ENCODE measurements at regions not wholly inside any gene's neighbourhood (a gene's known extent, or its start where the extent isn't known, plus 50 kb on each side); places are given as distances from the start of the nearest gene placed in this dataset.
"Not testable (repeated sequence)": the region's sequence is repeated elsewhere in the genome, so short reads cannot be mapped to it uniquely, and the experiment has no call there.

DNA sequence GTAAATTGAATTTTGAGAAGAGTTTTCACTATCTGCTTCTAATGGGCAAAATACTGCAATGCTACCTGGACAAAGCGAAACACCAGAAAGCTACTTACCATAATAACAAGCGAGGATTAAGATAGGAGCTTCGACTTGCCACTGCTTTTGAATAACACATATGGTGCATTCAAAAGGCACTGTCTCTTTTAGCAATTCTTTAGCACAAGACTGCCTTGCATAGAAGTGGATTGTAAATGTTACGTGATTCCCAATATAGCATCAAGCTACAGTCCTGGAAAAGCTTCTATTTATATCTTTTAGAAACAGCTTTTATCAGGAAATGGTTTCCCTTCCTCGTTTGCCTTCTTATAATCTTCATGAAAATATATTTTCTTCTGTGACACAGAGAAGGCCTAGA lies 258.7 kb upstream of the PDE3A start:
- no peaks in the 10 kb centered on the region for H3K4me1 Mint-ChIP-seq
- no peak overlapping the region for H3K27ac Mint-ChIP-seq
- no peak for ATAC-seq
- H3K9me3 Mint-ChIP-seq = no peaks in the 10 kb centered on the region
- H3K27me3 Mint-ChIP-seq = no peaks in the 10 kb centered on the region
- H3K36me3 Mint-ChIP-seq (ENCODE audit: low read depth) = peaks cover 1% of the 10 kb centered on the region
- DNase-seq = no peak
- H3K4me3 Mint-ChIP-seq = no peak overlapping the region

DNA sequence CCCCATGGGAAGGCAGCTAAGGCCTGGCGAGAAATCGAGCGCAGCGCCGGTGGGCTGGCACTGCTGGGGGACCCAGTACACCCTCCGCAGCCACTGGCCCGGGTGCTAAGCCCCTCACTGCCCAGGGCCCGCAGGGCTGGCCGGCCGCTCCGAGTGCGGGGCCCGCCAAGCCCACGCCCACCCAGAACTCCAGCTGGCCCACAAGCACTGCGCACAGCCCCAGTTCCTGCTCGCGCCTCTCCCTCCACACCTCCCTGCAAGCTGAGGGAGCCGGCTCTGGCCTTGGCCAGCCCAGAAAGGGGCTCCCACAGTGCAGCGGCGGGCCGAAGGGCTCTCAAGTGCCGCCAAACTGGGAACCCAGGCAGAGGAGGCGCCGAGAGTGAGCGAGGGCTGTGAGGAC lies 253.0 kb upstream of the PDE3A start:
- ATAC-seq; H3K27ac Mint-ChIP-seq; H3K36me3 Mint-ChIP-seq (ENCODE audit: low read depth); H3K4me1 Mint-ChIP-seq; H3K27me3 Mint-ChIP-seq; H3K4me3 Mint-ChIP-seq; DNase-seq; H3K9me3 Mint-ChIP-seq: not testable (repeated sequence)

DNA sequence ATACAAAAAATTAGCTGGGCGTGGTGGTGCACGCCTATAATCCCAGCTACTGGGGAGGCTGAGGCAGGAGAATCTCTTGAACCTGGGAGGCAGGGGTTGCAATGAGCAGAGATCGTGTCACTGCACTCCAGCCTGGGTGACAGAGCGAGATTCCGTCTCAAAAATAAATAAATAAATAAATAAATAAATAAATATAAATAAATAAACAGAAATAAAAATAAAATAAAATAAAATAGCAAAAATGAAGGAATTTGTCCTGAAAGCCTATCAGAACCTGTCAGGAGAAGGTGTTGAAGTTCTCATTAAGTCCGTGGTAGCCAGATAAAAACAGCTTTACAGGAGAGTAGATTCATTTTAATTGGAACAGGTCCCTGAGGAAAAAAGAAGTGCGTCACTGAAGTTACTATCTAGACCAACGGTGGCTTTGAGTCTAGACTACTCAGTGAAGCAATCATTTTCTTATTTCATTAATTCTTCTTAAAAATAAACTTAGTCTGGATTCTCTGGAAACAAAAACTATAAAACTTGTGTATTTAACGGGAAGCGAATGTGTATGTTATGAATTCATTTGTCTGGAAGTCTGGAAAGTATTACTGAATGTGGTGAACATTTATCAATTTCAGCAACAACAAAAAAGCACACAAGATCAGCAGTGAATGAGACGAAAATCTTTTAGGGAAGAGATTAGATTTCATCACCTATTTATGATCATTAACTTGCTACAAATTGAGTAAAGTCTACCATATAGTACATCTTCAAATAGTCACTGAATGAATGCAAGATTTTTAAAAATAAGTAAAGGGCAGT lies 248.5 kb upstream of the PDE3A start:
- Mint-ChIP-seq H3K36me3 (ENCODE audit: low read depth) (no peaks in the 10 kb centered on the region), H3K27me3 (no peaks in the 10 kb centered on the region), H3K9me3 (peaks cover 6% of the 10 kb centered on the region), H3K27ac (no peak overlapping the region), H3K4me3 (no peak overlapping the region), H3K4me1 (no peaks in the 10 kb centered on the region)
- DNase-seq (no peak), ATAC-seq (no peak)

GRCh38 chr12:20120403-20120725 lies 248.0 kb upstream of the PDE3A start:
- Mint-ChIP-seq H3K9me3 (peaks cover 6% of the 10 kb centered on the region), H3K27ac (no peak overlapping the region), H3K36me3 (ENCODE audit: low read depth) (no peaks in the 10 kb centered on the region), H3K27me3 (no peaks in the 10 kb centered on the region), H3K4me1 (no peaks in the 10 kb centered on the region), H3K4me3 (no peak overlapping the region)
- no peak for ATAC-seq
- no peak for DNase-seq

DNA sequence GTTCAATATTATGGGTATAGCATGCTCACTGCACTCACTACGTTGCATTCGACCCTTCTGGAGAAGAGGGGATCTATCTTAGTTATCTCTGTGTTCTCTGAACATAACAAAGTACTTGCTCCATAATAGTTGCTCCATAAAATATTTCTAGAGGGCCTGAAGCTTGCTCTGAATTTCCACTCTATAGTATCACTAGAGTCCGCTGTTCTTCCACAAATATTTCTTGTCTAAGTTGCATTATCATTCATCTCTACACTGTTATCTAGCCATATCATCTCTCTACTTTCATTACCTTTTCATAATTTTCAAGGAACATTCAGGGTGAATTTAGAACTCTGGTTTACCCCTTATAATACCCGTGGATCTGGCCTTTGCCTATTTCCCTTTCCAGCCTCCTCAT lies 246.1 kb upstream of the PDE3A start:
- H3K4me1 Mint-ChIP-seq = no peaks in the 10 kb centered on the region
- no peak overlapping the region for H3K4me3 Mint-ChIP-seq
- H3K9me3 Mint-ChIP-seq = no peaks in the 10 kb centered on the region
- H3K27me3 Mint-ChIP-seq = no peaks in the 10 kb centered on the region
- no peak for DNase-seq
- ATAC-seq = no peak
- H3K36me3 Mint-ChIP-seq (ENCODE audit: low read depth) = no peaks in the 10 kb centered on the region
- no peak overlapping the region for H3K27ac Mint-ChIP-seq

GRCh38 chr12:20123465-20123864 lies 244.9 kb upstream of the PDE3A start:
- DNase-seq = no peak
- H3K4me3 Mint-ChIP-seq = no peak overlapping the region
- no peak overlapping the region for H3K27ac Mint-ChIP-seq
- H3K36me3 Mint-ChIP-seq (ENCODE audit: low read depth) = no peaks in the 10 kb centered on the region
- H3K27me3 Mint-ChIP-seq = no peaks in the 10 kb centered on the region
- no peak for ATAC-seq
- no peaks in the 10 kb centered on the region for H3K4me1 Mint-ChIP-seq
- no peaks in the 10 kb centered on the region for H3K9me3 Mint-ChIP-seq

GRCh38 chr12:20125276-20125798 lies 243.0 kb upstream of the PDE3A start:
- Mint-ChIP-seq H3K27ac (no peak overlapping the region), H3K9me3 (no peaks in the 10 kb centered on the region), H3K27me3 (no peaks in the 10 kb centered on the region), H3K4me1 (no peaks in the 10 kb centered on the region), H3K36me3 (ENCODE audit: low read depth) (no peaks in the 10 kb centered on the region), H3K4me3 (no peak overlapping the region)
- ATAC-seq (no peak), DNase-seq (no peak)

GRCh38 chr12:20126601-20127000 lies 241.7 kb upstream of the PDE3A start:
- no peak for ATAC-seq
- Mint-ChIP-seq H3K4me3 (no peak overlapping the region), H3K36me3 (ENCODE audit: low read depth) (no peaks in the 10 kb centered on the region), H3K27me3 (no peaks in the 10 kb centered on the region), H3K4me1 (no peaks in the 10 kb centered on the region), H3K9me3 (no peaks in the 10 kb centered on the region), H3K27ac (no peak overlapping the region)
- DNase-seq = no peak

DNA sequence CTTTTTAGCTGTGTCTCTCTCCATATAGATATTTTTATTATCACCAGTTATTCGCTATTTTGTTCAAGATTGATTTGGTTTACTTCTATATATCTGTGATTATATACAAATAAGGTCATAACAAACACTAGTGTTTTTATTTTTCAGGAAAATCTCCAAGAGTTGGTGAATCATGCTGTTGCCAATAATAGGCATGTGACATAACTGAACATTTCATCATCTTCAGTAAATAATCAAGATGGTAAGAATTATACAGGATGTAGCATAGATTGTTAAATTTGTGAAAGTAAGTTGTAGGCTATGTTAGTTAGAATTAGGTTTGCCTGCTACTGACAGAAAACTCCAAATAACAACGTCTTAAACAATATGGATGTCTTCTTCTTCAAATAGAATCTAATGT lies 240.9 kb upstream of the PDE3A start:
- Mint-ChIP-seq H3K27ac (no peak overlapping the region), H3K4me3 (no peak overlapping the region), H3K27me3 (no peaks in the 10 kb centered on the region), H3K36me3 (ENCODE audit: low read depth) (no peaks in the 10 kb centered on the region), H3K9me3 (no peaks in the 10 kb centered on the region), H3K4me1 (no peaks in the 10 kb centered on the region)
- ATAC-seq = no peak
- DNase-seq = no peak

DNA sequence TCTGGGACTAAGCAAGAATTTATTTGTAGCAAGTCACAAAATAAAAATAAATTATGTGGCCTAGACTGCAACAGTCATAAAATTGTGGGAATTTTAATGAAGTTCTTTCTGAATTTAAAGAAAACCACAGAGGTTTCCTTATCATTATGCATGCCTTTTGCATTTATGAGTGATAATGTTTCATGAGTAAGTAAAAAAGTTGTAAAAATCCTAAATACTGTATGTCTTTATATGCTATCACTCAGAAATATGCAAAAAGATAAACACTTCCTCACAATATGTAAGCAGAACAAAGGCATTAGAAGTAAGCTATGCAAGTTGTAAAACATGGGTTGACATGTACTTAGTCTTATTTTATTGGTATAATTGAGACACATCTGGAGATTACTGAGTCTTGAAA lies 239.4 kb upstream of the PDE3A start:
- Mint-ChIP-seq H3K4me1 (no peaks in the 10 kb centered on the region), H3K9me3 (no peaks in the 10 kb centered on the region), H3K27me3 (no peaks in the 10 kb centered on the region), H3K27ac (no peak overlapping the region), H3K36me3 (ENCODE audit: low read depth) (no peaks in the 10 kb centered on the region), H3K4me3 (no peak overlapping the region)
- DNase-seq = no peak
- ATAC-seq = no peak

DNA sequence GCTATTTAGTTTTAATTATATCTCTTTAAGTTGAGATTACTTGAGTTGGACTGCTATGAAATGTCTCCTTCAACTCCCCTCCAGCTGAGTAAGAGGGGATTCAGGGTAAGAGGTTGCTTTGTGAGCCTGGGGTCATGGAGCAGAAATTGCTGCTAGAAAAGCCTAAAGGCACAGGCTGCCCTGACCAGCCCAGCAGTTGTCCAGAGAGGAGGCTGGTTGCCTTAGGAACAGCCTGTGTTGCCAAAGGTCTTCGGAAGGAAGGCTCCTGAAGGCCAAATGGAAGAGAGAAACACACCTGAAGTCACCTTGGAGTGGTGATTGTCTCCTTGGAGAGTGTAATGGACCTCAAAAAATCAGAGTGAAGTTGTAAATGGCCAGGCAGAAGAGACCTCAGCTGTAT lies 235.5 kb upstream of the PDE3A start:
- DNase-seq (no peak), ATAC-seq (no peak)
- Mint-ChIP-seq H3K9me3 (no peaks in the 10 kb centered on the region), H3K27ac (no peak overlapping the region), H3K27me3 (no peaks in the 10 kb centered on the region), H3K4me1 (no peaks in the 10 kb centered on the region), H3K4me3 (no peak overlapping the region), H3K36me3 (ENCODE audit: low read depth) (no peaks in the 10 kb centered on the region)

DNA sequence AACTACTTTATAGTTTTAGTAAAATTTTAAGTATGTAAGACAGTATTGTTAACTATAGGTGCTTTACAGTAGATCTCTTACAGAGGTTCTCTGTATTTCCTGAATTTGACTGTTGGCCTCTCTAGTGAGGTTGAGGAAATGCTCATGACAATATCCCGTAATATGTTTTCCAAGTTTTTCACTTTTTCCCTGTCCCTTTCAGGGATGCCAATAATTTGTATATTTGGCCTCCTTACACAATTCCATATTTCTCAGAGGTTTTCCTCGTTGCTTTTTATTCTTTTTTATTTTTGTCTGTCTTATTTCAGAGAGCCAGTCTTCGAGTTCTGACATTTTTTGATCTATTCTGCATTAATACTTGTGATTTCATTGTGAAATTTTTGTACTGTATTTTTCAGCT lies 233.7 kb upstream of the PDE3A start:
- H3K9me3 Mint-ChIP-seq = no peaks in the 10 kb centered on the region
- no peaks in the 10 kb centered on the region for H3K4me1 Mint-ChIP-seq
- H3K27me3 Mint-ChIP-seq = no peaks in the 10 kb centered on the region
- no peak overlapping the region for H3K27ac Mint-ChIP-seq
- no peaks in the 10 kb centered on the region for H3K36me3 Mint-ChIP-seq (ENCODE audit: low read depth)
- no peak overlapping the region for H3K4me3 Mint-ChIP-seq
- ATAC-seq (no peak), DNase-seq (no peak)

DNA sequence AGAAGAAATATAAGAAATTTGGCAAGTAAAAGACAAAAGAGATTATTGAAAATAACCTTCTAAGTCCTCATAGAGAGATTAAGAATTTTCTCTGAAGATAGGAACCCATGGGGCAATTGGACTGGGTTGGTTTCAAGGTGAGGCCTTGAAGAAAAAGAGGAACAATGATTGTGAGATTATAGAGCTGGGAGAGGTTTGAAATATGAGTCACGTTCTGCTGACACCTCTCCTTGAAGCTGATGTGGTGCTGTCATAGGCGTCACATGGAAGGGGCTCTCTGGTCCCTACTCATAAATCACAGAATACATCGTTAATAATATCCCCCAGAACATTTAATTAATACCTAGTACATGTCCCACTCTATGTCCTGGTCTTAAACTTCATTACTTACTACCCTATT lies 227.6 kb upstream of the PDE3A start:
- no peak overlapping the region for H3K27ac Mint-ChIP-seq

DNA sequence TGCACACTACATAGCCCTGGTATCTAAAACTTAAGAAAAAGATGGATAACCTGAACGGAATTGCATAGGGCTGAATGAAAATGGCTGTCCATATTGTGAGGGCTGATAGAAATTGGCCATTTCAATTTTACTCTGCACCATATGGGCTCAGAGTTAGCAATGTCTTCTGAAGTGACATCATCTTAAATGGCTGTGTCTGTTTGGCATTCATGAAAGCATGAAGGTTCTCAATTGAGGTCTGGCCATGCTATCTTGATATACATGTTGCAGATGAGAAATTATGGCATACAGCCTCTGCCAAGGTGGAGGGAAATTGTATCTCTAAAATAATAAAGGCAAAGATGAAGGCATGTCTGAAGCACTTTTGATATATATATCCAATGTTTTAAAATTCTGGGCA lies 226.0 kb upstream of the PDE3A start:
- Mint-ChIP-seq H3K27ac (no peak overlapping the region), H3K36me3 (ENCODE audit: low read depth) (no peaks in the 10 kb centered on the region), H3K4me1 (no peaks in the 10 kb centered on the region), H3K4me3 (no peak overlapping the region), H3K9me3 (no peaks in the 10 kb centered on the region), H3K27me3 (no peaks in the 10 kb centered on the region)
- ATAC-seq (no peak), DNase-seq (no peak)

More for the DNA sequence above, 227.6 kb upstream of the PDE3A start:
- no peak for ATAC-seq
- DNase-seq = no peak
- Mint-ChIP-seq H3K36me3 (ENCODE audit: low read depth) (no peaks in the 10 kb centered on the region), H3K4me1 (no peaks in the 10 kb centered on the region), H3K9me3 (no peaks in the 10 kb centered on the region), H3K27me3 (no peaks in the 10 kb centered on the region), H3K4me3 (no peak overlapping the region)

GRCh38 chr12:20142956-20143355 lies 225.4 kb upstream of the PDE3A start:
- no peak overlapping the region for H3K4me3 Mint-ChIP-seq
- no peaks in the 10 kb centered on the region for H3K36me3 Mint-ChIP-seq (ENCODE audit: low read depth)
- ATAC-seq = no peak
- H3K9me3 Mint-ChIP-seq = no peaks in the 10 kb centered on the region
- DNase-seq = no peak
- no peaks in the 10 kb centered on the region for H3K27me3 Mint-ChIP-seq
- no peaks in the 10 kb centered on the region for H3K4me1 Mint-ChIP-seq
- H3K27ac Mint-ChIP-seq = no peak overlapping the region

- Mint-ChIP-seq H3K36me3 (ENCODE audit: low read depth) (no peaks in the 10 kb centered on the region), H3K4me1 (no peaks in the 10 kb centered on the region), H3K9me3 (no peaks in the 10 kb centered on the region), H3K4me3 (no peak overlapping the region), H3K27me3 (no peaks in the 10 kb centered on the region), H3K27ac (no peak overlapping the region)
- DNase-seq = no peak
- ATAC-seq = no peak
Measured at GRCh38 chr12:20144341-20144740, 224.0 kb upstream of the PDE3A start.
